ENCODE measurements at regions not wholly inside any gene's neighbourhood (a gene's known extent, or its start where the extent isn't known, plus 50 kb on each side); places are given as distances from the start of the nearest gene placed in this dataset.
A peak's percentile ranks its signal among the peaks of the same experiment; 100 is the strongest.

DNA sequence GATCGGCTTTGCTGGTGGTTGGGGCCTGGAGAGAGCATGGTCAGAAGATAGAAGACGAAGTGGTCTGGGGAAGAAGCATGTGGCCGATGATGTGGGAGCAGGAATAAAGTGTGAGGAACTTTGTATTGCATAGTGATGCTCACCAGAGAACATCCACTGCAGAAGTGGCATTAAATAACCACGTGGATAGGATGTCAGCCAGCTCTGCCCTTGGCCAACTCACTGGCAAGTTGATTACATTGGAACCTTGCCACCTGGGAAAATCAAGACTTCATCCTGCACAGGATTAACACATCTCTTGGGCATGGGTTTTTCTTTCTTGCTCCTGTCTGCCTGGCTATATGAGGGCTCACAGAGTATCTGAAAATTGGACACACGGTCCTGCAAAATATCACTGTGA lies 217.4 kb downstream of the DMRT2 start:
- Histone ChIP-seq H3K27me3 (ENCODE audit: control insufficient read depth, insufficient read depth, low read length) (no peaks in the 10 kb centered on the region), H3K4me3 (ENCODE audit: low read depth, low read length) (no peak overlapping the region), H3K36me3 (ENCODE audit: control insufficient read depth, insufficient read depth, low read length) (no peaks in the 10 kb centered on the region)
- TF ChIP-seq, protein P1, sequence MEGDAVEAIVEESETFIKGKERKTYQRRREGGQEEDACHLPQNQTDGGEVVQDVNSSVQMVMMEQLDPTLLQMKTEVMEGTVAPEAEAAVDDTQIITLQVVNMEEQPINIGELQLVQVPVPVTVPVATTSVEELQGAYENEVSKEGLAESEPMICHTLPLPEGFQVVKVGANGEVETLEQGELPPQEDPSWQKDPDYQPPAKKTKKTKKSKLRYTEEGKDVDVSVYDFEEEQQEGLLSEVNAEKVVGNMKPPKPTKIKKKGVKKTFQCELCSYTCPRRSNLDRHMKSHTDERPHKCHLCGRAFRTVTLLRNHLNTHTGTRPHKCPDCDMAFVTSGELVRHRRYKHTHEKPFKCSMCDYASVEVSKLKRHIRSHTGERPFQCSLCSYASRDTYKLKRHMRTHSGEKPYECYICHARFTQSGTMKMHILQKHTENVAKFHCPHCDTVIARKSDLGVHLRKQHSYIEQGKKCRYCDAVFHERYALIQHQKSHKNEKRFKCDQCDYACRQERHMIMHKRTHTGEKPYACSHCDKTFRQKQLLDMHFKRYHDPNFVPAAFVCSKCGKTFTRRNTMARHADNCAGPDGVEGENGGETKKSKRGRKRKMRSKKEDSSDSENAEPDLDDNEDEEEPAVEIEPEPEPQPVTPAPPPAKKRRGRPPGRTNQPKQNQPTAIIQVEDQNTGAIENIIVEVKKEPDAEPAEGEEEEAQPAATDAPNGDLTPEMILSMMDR (IDR thresholded peaks at IDR 0.05; ENCODE audit: insufficient read depth, low read length, severe bottlenecking) = no peak
- DNase-seq (ENCODE audit: low read depth) = peak; percentile 37
- FAIRE-seq = no peak

DNA sequence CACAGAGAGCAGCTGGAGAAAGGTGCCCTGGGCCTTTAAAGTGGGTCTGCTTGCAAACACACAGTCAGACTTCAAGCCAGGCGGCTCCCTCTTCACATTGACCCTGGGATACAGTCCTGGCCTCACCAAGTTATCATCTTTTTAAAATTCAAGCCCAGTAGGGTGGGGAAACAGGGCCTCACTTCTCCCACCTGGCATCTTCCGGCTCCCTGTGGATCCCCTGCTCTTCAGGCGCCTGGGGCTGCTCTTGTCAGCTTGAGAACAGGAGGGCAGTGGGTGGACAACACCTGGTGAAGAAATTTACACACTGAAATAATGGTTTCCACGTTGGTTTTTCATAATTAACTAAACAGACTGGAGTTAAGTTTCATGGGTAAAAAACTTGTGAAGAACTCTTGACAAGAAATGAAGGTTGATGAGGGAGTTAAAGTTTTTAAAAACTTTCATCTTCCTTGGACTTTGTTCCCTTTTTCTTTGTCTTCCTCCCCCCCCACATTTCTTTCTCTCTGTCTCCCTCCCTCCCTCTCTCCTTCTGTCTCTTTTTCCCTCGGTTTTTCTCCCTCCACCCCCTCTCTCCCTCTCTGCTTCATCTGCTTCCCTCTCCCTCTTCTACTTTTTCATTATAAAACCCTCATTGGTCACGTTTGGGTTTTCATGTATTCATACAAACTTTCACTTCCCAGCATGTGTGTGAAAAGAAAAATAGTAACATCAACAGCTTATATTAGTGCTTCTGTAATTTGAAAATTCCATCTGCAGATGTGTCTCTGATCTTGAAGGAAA lies 219.6 kb downstream of the DMRT2 start:
- TF ChIP-seq, protein P1 (IDR thresholded peaks at IDR 0.05; ENCODE audit: insufficient read depth, low read length, severe bottlenecking) = no peak
- no peak overlapping the region for H3K4me3 ChIP-seq (ENCODE audit: low read depth, low read length)
- H3K27me3 ChIP-seq (ENCODE audit: control insufficient read depth, insufficient read depth, low read length) = no peaks in the 10 kb centered on the region
- FAIRE-seq (no peak), DNase-seq (ENCODE audit: low read depth) (no peak)
- H3K36me3 ChIP-seq (ENCODE audit: control insufficient read depth, insufficient read depth, low read length) = no peaks in the 10 kb centered on the region

DNA sequence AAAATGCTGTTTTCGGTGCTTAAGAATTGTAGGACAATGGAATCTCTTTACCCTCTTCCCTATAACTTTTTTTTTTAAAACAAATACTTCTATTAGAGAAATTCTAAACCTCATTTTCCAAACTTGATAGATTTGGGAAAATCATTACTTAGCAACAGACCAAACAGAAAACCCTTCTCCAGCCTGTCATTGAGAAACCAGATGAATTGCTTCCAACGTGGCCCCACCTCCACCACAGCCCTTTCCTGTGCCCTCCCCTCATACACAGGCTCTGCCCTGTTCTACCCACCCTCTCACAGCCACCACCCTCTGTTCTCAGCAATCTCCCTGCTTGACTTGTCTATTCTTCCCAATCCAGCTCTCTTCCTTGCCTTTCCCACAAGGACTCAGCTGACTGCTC lies 221.2 kb downstream of the DMRT2 start:
- no peak for DNase-seq (ENCODE audit: low read depth)
- Histone ChIP-seq H3K27me3 (ENCODE audit: control insufficient read depth, insufficient read depth, low read length) (no peaks in the 10 kb centered on the region), H3K36me3 (ENCODE audit: control insufficient read depth, insufficient read depth, low read length) (no peaks in the 10 kb centered on the region), H3K4me3 (ENCODE audit: low read depth, low read length) (no peak overlapping the region)
- TF ChIP-seq, protein P1 (IDR thresholded peaks at IDR 0.05; ENCODE audit: insufficient read depth, low read length, severe bottlenecking) = no peak
- no peak for FAIRE-seq

DNA sequence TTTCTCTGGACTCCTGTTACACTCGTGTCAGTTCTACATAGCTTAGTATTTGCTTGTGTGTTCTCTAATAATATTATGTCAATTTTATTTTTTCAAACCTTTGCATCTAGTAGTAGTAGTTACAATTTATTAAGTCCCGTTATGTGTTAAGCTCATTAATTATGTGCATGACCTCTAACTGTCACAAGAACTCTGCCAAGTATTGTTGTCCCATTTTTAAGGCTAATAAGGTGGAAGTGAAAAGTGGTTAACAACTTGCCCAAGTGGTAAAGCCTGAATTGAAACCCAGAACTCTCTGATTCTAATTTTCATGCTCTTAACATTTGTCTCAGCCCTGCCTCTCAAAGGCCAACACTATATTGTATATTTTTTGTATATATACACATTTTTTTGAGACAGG lies 221.6 kb downstream of the DMRT2 start:
- no peak for FAIRE-seq
- no peak for DNase-seq (ENCODE audit: low read depth)
- Histone ChIP-seq H3K27me3 (ENCODE audit: control insufficient read depth, insufficient read depth, low read length) (no peaks in the 10 kb centered on the region), H3K36me3 (ENCODE audit: control insufficient read depth, insufficient read depth, low read length) (no peaks in the 10 kb centered on the region), H3K4me3 (ENCODE audit: low read depth, low read length) (no peak overlapping the region)
- TF ChIP-seq, protein P1 (IDR thresholded peaks at IDR 0.05; ENCODE audit: insufficient read depth, low read length, severe bottlenecking) = no peak

DNA sequence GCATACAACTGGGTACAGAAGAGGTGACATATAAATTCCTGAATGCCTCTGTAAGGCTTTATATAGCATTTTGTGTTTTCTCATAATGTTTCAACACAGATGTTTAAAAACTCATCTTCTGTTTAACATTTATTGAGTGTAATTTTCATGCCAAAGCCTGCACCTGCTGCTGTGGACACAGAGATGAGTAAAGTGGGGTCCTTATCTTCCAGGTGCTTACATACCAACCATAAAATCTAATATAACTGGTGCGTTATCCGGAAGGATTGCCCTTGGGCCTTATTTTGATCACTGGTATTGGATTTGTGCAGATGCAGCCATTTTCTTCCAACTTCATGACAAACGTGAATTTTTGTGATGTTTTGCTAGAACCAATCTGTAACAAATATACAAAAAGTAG lies 222.3 kb downstream of the DMRT2 start:
- TF ChIP-seq, protein P1 (IDR thresholded peaks at IDR 0.05; ENCODE audit: insufficient read depth, low read length, severe bottlenecking) = no peak
- H3K27me3 ChIP-seq (ENCODE audit: control insufficient read depth, insufficient read depth, low read length) = no peaks in the 10 kb centered on the region
- FAIRE-seq (no peak), DNase-seq (ENCODE audit: low read depth) (no peak)
- no peaks in the 10 kb centered on the region for H3K36me3 ChIP-seq (ENCODE audit: control insufficient read depth, insufficient read depth, low read length)
- no peak overlapping the region for H3K4me3 ChIP-seq (ENCODE audit: low read depth, low read length)

DNA sequence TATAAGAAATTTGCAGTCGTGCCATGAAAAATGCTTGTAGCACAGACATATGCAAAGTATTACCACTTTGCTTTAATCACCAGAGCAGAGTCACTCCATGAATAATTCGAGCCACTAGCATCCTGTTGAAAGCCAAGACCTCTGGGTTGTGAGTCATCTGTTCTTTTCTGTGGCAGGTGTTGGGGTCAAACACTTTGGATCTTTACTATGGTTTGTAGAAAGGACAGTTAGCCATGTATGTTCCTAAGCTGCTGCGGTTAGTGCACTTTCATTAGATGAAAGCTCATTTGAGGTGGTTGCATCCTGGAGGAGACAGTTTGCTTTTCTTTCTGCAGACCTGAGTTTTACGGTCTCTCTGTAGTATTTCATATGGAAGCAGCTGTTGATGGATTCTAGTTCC lies 223.7 kb downstream of the DMRT2 start:
- no peak for FAIRE-seq
- no peaks in the 10 kb centered on the region for H3K27me3 ChIP-seq (ENCODE audit: control insufficient read depth, insufficient read depth, low read length)
- TF ChIP-seq, protein P1 (IDR thresholded peaks at IDR 0.05; ENCODE audit: insufficient read depth, low read length, severe bottlenecking) = no peak
- H3K4me3 ChIP-seq (ENCODE audit: low read depth, low read length) = no peak overlapping the region
- H3K36me3 ChIP-seq (ENCODE audit: control insufficient read depth, insufficient read depth, low read length) = no peaks in the 10 kb centered on the region
- peak; percentile 46 for DNase-seq (ENCODE audit: low read depth)
